K562 (cell line): ENCODE measurements at regions not wholly inside any gene's neighbourhood (a gene's known extent, or its start where the extent isn't known, plus 50 kb on each side); places are given as distances from the start of the nearest gene placed in this dataset.

Source experiments
- ATAC-seq: fragments of 200-7000 bp; cut with Tn5 transposase; 3 replicates; pipeline ENCODE4 v1.9.1; 2020; ENCODE audit warnings: moderate library complexity
- BruUV-seq: library from RNA; stranded (reverse); fragments of 400-500 nt; replicated peaks from 2 replicates; lab custom pipeline; 2021; lab: Mats Ljungman, UMichigan
- CTCF ChIA-PET: fragments of 300-600 bp; formaldehyde crosslinking; extraction: SDS; loops from one replicate; lab custom pipeline; 2021; ENCODE audit warnings: low intra/inter-chr PET ratio; lab: Yijun Ruan, JAX
- POLR2A ChIA-PET: fragments of 300-600, 350-650 bp; sonication (Branson Sonifier 250); formaldehyde crosslinking; extraction: SDS; loops from one replicate; lab custom pipeline; 2021; ENCODE audit warnings: antibody characterized with exemption, inconsistent platforms; lab: Yijun Ruan, JAX
- DNase-seq, 4 experiments: peaks; one replicate each; pipeline versions ENCODE4 v3.0.0 to v3.0.0-alpha.2; 2011 to 2018; ENCODE audit warnings: low spot score in 3 of 4, mixed read lengths in 3 of 4; ENCODE audit errors: extremely low read depth in 1 of 4
- FAIRE-seq: peaks from 2 replicates; lab custom pipeline; 2011; peaks lifted over from hg19 to GRCh38; lab: Jason Lieb, UNC
- H2AFZ ChIP-seq: 2 replicates; pipeline ENCODE4 v1.6.0; 2011; ENCODE audit warnings: low read depth, low read length, control low read depth, inconsistent platforms
- H3K27ac ChIP-seq: fragments of 200-600 bp; 3 replicates; pipeline ENCODE4 v1.8.0; 2011; ENCODE audit warnings: low read depth, mild to moderate bottlenecking, control low read depth, inconsistent platforms, low read length, moderate library complexity, mixed read lengths; ENCODE audit errors: extremely low read depth
- H3K27me3 ChIP-seq, 2 experiments: fragments of 300-600 bp in 1 of 2; 2 replicates in 1 of 2; 3 replicates in 1 of 2; pipeline versions ENCODE4 v1.6.0 to v1.8.0; 2011; ENCODE audit warnings: inconsistent platforms in 2 of 2, low read length in 2 of 2, mild to moderate bottlenecking in 1 of 2, mixed read lengths in 1 of 2, moderate library complexity in 1 of 2; ENCODE audit not compliant: control insufficient read depth in 2 of 2, insufficient read depth in 2 of 2
- H3K36me3 ChIP-seq: fragments of 300-600 bp; 3 replicates; pipeline ENCODE4 v1.8.0; 2011; ENCODE audit warnings: mild to moderate bottlenecking, low read length, inconsistent platforms; ENCODE audit not compliant: control insufficient read depth, insufficient read depth
- H3K4me1 ChIP-seq, 2 experiments: fragments of 200-600 bp in 1 of 2; replicated peaks in 1 of 2; 2 replicates in 1 of 2; 3 replicates in 1 of 2; pipeline versions ENCODE4 v1.5.1 to v1.8.0; 2011; ENCODE audit warnings: inconsistent platforms in 2 of 2, low read length in 2 of 2, mild to moderate bottlenecking in 1 of 2, mixed read lengths in 1 of 2, moderate library complexity in 1 of 2; ENCODE audit not compliant: control insufficient read depth in 2 of 2, insufficient read depth in 2 of 2
- H3K4me2 ChIP-seq: 2 replicates; pipeline ENCODE4 v1.6.1; 2011; ENCODE audit warnings: low read length, control low read depth, inconsistent platforms, mixed read lengths; ENCODE audit not compliant: insufficient read depth
- H3K4me3 ChIP-seq: fragments of 200-600 bp; sonication (generic), shearing (Covaris generic); 2 replicates; pipeline ENCODE4 v1.5.1; 2016; ENCODE audit warnings: control low read depth, inconsistent platforms
- H3K79me2 ChIP-seq: fragments of 200-600 bp; 3 replicates; pipeline ENCODE4 v1.8.0; 2011; ENCODE audit warnings: low read length, inconsistent platforms; ENCODE audit not compliant: control insufficient read depth, insufficient read depth
- H3K9ac ChIP-seq, 2 experiments: 2 replicates each; pipeline versions ENCODE4 v1.6.0 to v1.6.1; 2011; ENCODE audit warnings: low read depth in 2 of 2, low read length in 2 of 2, control low read depth in 1 of 2, inconsistent platforms in 1 of 2, mild to moderate bottlenecking in 1 of 2, mixed read lengths in 1 of 2; ENCODE audit not compliant: insufficient read depth in 1 of 2
- H3K9me1 ChIP-seq: one replicate; pipeline ENCODE4 v1.6.0; 2011; ENCODE audit warnings: inconsistent platforms, mild to moderate bottlenecking, low read length, moderate library complexity; ENCODE audit not compliant: control insufficient read depth, insufficient read depth
- H3K9me3 ChIP-seq: replicated peaks from 2 replicates; pipeline ENCODE4 v1.5.1; 2011; ENCODE audit warnings: low read depth, low read length, inconsistent platforms; ENCODE audit not compliant: control insufficient read depth, insufficient read depth
- H4K20me1 ChIP-seq: replicated peaks from 2 replicates; pipeline ENCODE4 v1.6.1; 2011; ENCODE audit warnings: low read length, inconsistent platforms, mixed read lengths; ENCODE audit not compliant: control insufficient read depth, insufficient read depth
- BCLAF1 ChIP-seq, 2 experiments: fragments of 450-650 bp in 1 of 2; IDR thresholded peaks; 2 replicates each; pipeline ENCODE4 v1.6.1; 2011 to 2017; ENCODE audit warnings: low read depth in 2 of 2, antibody characterized with exemption in 1 of 2, borderline replicate concordance in 1 of 2, low read length in 1 of 2, mild to moderate bottlenecking in 1 of 2, mixed read lengths in 1 of 2; ENCODE audit not compliant: control insufficient read depth in 1 of 2
- CBFA2T3 ChIP-seq: fragments of 450-650 bp; IDR thresholded peaks from 2 replicates; pipeline ENCODE4 v1.6.1; 2017
- NONO ChIP-seq, 2 experiments: fragments of 200-400 bp in 1 of 2; fragments of 450-650 bp in 1 of 2; formaldehyde crosslinking in 1 of 2; IDR thresholded peaks; 2 replicates each; pipeline ENCODE4 v1.6.1; 2017; ENCODE audit warnings: low read depth in 2 of 2, mild to moderate bottlenecking in 2 of 2, moderate library complexity in 2 of 2, low read length in 1 of 2
- POU5F1 ChIP-seq: fragments of 150-350 bp; IDR thresholded peaks from 2 replicates; pipeline ENCODE4 v1.6.1; 2014; ENCODE audit warnings: borderline replicate concordance, low read length, low read depth, mild to moderate bottlenecking; ENCODE audit not compliant: partially characterized antibody
- YBX1 ChIP-seq: fragments of 450-650 bp; IDR thresholded peaks from 2 replicates; pipeline ENCODE4 v1.7.1; 2016; ENCODE audit warnings: mild to moderate bottlenecking
- ZNF407 ChIP-seq: fragments of 450-650 bp; IDR thresholded peaks from 2 replicates; pipeline ENCODE4 v1.6.1; 2016; ENCODE audit warnings: low read depth
- ZNF511 ChIP-seq: sonication (generic); formaldehyde crosslinking; IDR thresholded peaks from 2 replicates; pipeline ENCODE4 v1.8.0; 2022; ENCODE audit warnings: mild to moderate bottlenecking, missing genetic modification reagents
- WGBS: fragments of 100-300 bp; shearing (Covaris generic); methylation state at CpG from one replicate; pipeline ENCODE4 v1.1.6; 2016; ENCODE audit warnings: low coverage, mixed read lengths; ENCODE audit not compliant: insufficient coverage; ENCODE audit errors: missing lambda C conversion rate; 5-methylcytosine and 5-hydroxymethylcytosine counted together
- in situ Hi-C: fragments of 300-500 bp; cut with MboI; formaldehyde crosslinking; loops from 4 replicates; pipeline ENCODE4 v1.15.0; 2018; ENCODE audit warnings: inconsistent platforms, mixed read lengths
- intact Hi-C: fragments of 100-400 bp; cut with micrococcal nuclease; formaldehyde crosslinking; loops from 2 replicates; pipeline ENCODE4 v1.14.2; 2022

GRCh38 chr16:6204945-6205344 is 1107.3 kb upstream of the EEF2KMT start:
- no peaks in the 10 kb centered on the region for H3K79me2 ChIP-seq
- H4K20me1 ChIP-seq, result no peaks in the 10 kb centered on the region
- H3K27me3 ChIP-seq, result no peaks in the 10 kb centered on the region
- peaks cover 3% of the 10 kb centered on the region for H3K9me1 ChIP-seq
- DNase-seq, result no peak
- no peaks in the 10 kb centered on the region for H3K9me3 ChIP-seq
- CTCF ChIA-PET, result no interaction called here
- no peaks in the 10 kb centered on the region for H3K36me3 ChIP-seq
- ATAC-seq, result no peak
- no TSS peak for BruUV-seq
- no peak overlapping the region for H3K9ac ChIP-seq
- FAIRE-seq, result no peak
- TF ChIP-seq ZNF407 (no peak), CBFA2T3 (no peak), ZNF511 (CRISPR knock-in tag) (no peak), BCLAF1 (IDR thresholded peaks at IDR 0.05; ENCODE audit: borderline replicate concordance in 1 of 2, control insufficient read depth in 1 of 2, low read depth in 2 of 2, low read length in 1 of 2) (no peak), YBX1 (no peak), POU5F1 (no peak), NONO (IDR thresholded peaks at IDR 0.05; ENCODE audit: low read depth in 2 of 2, low read length in 1 of 2) (no peak)
- TF ChIP-seq, all 486 proteins: peak for 0
- intact Hi-C loops, result no loop called here
- Histone ChIP-seq H2AFZ (no peak overlapping the region), H3K4me1 (no peaks in the 10 kb centered on the region), H3K27ac (no peak overlapping the region), H3K4me3 (no peak overlapping the region), H3K4me2 (no peak overlapping the region)
- 0% methylated on average over 2 of the region's 2 CpGs for WGBS
- in situ Hi-C loops, result no loop called here
- POLR2A ChIA-PET, result no interaction called here
